ENCODE measurements at regions not wholly inside any gene's neighbourhood (a gene's known extent, or its start where the extent isn't known, plus 50 kb on each side); places are given as distances from the start of the nearest gene placed in this dataset.

DNA sequence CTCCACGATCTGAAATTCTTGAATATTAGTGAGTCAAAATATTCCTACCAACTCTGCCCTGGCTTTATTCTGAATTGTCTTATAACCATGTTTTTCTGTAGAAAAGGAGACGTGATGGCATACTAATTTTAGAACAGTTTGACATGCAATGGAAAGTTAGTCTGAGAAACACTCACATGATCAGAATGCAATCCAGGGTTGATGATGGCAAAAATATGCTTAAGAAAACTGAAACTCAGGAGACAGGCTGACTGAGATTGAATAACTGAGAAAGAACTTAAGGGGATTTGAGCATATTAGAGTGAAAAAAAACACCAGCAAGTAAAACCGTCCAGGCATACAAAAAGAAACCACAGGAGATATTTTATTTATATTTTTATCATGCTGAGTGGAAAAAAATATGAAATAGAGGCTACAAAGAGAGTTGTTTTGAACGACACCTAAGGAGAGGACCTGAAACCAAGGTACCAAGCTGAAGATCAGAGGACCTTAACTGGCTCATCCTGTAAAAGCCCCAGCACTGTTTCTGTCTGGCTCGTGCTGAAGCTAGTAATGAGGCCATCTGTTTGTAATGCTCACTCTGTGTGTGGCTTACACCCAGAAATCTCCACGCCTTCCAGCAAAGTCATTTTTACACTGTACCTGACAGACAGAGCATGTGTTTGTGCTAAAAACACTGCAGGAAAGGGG is 437.2 kb upstream of the PKDCC start:
- DNase-seq, result peak; percentile 69

DNA sequence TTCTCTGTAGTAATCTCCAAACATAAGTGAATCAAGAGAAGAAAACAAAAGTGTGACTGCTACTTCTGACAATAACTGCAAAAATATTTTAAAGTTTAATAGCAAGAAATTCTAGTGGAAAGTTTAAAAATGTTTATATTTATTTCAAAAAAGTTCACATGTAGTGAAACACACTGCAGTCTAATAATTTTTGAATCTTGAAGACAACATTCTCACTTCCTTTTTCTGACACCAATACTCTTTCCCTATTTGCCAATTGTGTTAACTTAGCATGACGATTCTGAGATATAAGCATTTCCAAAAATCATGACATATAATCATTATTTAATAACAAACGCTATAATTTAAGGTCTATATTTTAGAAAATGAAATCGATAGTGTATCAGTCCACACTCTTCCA is 429.1 kb upstream of the PKDCC start:
- DNase-seq, result no peak

DNA sequence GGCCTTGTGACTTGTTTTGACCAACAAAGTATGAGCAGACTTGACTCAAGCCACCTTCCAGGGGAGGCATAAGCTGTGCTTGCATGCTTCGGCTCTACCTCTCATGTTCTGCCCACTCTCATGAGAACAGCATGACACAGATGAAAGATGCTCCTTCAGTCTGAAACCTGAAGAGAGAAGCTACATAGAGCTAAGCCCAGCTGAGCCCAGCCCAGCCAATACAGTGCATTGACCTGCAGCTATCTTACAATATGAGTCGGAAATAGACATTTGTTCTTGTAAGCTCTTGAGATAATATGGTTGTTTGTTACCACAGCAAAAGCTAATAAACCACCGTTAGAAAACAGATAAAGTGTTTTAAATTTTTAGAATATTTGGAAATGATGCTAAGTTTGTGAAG is 426.7 kb upstream of the PKDCC start:
- DNase-seq, result no peak

DNA sequence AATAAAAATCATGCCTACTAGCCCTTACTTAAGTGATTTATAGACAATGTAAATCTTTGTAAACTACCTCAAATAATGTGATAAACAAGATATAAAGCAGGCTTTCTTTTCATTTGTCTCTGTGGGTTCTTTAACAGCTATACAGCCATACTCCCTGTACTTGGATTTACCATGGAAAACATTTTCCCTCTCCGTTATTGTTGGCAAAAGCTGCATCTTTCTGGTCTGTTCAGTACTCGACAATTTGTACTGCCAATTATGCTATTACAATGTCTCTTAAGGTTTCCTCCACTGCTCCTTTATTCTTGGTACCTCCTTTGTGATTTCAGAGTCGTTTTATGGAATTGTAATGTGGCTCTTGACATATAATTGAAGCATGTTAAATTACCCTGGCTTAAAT is 426.3 kb upstream of the PKDCC start:
- no peak for DNase-seq

DNA sequence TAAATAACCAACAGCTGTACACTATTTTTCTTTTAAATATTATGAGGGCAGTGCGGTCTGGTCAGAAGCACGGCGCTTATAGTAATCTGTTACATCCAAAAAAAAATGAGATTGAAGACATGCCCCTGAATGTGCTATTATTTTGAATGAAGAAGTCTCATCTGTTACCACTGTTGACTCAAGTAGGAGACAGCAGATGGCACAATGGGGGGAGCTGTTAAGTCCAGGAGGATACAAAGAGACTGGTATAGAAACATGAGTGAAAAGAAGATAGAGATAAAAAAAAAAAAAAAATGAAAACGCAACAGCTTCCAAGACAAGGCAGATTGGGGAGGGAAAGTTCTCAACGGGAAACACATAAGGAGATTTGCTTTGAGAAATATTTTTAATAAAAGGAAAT is 425.5 kb upstream of the PKDCC start:
- DNase-seq, result no peak

DNA sequence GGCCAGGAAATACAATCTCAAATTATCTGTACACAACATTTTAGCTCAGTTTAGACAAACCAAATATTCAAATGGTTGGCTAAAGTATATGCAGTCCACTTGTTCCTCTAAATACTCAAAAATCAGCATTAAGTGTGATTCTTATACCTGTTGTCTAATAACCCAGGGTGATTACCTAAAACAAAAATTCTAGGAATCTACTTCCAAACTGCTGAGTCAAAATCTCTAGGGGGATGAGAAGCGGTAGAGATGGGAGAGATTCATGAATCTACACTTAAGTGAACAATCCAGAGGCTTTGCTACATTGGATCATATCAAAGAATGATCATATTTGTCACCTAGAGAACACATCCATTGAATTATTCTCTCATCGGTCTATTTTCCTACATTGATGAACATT is 420.9 kb upstream of the PKDCC start:
- DNase-seq, result no peak

DNA sequence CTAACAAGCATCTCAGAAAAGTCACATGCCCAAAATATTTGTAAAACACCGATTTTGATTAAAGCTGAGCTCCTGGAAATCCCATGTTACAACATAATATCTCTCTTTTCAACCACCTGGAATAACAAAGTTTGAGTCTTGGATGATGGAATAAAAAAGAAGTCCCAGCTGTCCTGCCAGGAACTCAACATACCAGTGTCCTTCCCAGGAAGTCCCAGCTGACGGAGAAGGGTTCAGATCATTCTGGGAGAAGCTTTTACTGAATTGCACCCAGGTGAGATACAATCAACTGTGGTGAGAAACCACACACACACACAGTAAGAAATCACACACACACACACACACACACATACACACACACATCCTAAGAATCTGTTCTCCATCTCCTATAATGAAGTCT is 413.1 kb upstream of the PKDCC start:
- no peak for DNase-seq

DNA sequence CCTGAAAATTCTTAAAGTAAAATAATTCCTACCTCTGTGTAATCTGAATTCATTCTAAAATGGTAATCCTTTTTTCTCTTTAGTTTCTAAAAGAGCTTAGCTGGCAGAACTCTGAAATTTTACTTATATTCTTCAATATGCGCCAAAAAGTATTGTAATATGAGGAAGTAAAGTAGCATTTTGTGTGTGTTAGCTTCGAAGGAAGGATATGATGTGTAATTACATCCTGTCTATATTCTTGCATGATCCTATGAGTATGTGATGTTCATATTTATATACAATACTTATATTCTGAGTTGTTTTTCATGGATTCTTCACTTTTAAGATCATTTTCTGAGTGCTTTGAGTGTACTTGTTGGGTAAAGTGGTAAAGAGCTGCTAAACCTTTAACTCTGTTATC is 402.9 kb upstream of the PKDCC start:
- no peak for DNase-seq

DNA sequence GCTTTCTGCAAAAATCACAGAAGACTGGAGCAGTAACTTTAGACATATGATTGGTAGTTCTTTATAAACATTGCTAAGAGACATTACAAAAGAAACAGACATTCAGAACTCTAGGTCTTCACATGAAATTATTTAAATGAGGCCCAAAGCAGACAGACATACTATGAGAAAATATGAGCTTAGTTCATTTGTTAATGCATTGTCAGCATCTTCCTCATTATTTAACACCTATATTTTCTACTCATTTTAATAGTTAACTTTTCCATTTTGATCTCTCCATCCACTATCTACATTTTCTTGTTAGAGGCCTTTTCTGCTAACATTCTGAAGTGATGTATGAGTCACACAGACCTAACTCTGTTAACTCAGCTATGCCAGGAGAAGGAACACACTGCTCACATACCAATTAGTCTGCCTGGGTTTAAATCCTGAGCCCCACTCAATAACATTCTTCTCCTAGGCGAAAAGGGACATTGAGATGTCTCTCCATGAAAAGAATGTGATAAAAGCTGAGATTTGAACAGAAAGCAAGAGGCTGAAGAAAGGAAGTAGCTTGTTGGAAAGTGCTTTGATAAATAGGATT is 400.3 kb upstream of the PKDCC start:
- DNase-seq, result no peak

DNA sequence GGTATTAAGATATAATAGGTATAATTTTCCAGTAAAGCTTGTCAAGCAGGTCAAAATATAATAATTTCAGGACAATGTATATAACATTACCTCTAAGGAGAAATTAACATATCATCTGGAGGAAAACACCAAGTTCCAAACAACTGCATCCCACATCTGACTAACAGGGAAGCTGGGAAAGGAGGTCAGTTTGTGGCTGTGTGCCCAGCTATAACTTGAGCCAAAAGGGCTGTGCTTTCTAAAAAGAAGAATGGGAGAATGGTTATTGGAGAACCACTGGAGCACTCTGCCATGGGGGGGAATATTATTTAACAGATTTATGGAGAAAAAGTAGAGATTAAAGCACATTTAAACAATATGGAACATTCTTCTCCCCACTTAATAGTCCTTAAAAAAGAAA is 390.6 kb upstream of the PKDCC start:
- DNase-seq, result peak; percentile 62

DNA sequence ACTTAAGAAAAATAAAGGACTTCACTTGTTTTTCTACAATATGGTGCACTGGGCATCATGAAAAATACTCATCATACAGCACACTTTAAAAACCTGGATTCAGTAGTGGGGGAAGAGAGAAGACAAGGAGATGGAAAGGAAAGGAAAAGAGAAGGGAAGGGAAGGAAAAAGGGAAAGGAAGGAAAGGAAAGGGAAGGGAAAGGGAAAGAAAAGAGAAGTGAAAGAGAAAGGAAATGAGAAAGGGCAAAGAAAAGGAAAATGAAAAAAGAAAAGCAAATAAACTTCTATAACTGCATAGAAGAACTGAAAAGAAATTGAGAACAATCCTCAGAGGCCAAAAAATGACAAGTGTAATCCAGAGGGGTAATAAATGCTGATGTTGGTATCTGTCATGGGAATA is 388.1 kb upstream of the PKDCC start:
- DNase-seq, result no peak

DNA sequence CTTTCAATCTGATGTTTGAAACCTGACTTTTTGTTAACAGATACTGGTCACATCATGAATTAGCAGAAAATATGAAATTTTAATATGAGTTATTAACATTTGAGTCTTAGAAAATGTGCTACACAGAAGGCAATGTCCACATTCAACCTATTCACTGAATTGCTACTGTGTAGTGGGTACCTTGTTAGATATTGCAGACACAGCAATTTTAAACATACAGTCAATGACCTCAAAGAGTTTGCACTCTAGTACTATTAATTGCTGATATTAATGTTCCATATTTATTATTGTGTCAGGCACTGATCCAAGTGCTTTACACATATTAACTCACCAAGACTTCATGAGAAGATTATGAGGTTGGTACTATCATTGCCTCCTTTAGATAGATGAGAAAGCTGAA is 385.4 kb upstream of the PKDCC start:
- no peak for DNase-seq

DNA sequence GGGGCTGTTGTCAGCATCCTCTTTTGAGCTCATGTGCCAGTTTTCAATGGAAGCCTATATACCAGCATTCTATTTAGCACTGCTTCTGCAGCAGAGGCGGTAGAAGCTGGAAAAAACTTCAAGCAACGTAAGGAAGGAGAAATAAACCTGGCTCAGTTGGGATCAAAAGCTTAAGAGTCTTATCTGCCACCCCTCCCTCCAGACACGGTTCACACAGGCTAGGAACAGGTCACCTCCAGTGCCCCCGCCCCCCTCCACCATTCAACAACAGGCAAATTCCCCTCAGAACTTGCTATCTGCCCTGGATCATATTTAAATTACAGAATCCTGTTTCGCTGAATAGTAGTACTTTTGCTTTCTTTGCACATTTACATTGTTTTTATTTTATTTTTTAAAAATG is 384.8 kb upstream of the PKDCC start:
- DNase-seq, result no peak

DNA sequence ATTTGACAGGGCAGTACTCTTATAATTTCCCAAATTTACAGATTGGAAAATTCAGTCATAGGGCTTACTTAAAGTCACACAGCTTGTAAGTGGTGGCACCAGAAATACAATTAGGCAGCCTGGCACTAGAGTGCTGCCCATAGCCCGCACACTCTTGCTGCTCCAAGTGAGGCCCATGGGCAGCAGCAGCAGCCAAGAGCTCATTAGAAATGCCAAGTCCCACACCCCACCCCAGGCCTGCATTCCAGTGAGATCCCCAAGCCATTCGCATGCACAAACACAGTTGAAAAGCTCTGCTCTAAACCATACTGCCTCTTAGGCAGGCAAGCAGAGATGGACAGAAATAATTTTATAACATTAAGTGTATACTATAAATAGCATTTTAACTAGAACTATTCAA is 379.3 kb upstream of the PKDCC start:
- DNase-seq, result no peak

DNA sequence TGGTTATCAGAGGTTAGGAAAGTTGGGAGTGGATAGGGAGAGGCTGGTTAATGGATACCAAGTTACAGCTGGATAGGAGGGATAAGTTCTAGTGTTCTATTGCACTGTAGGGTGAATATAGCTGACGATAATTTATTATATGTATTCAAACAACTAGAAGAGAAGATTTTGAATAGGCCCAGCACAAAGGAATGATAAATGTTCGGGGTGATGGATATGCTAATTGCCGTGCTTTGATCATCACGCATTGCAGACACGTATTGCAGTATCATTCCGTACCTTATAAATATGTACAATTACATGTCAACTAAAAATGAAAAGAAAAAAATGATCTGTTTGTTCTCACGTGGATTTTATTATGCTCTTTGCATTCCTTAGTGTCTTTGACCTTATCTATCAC is 369.2 kb upstream of the PKDCC start:
- DNase-seq, result no peak

DNA sequence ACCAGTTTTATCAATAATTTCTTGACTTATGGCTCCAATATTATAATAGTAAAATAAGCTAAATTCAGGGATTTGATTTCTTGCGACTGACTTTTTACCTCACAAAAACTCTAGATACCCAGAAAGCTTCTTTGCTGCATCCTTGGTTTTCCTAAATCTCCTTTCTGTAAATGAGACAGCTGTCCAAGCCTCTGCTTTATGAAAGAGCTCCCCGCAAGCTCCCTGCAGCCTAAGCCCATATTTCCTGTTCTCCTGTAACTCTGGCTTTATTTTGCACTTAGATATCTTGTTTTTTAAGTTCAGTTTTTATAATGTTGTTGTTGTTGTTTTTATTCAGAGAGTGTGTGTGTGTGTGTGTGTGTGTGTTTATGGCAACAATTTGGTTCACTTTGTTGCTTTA is 361.7 kb upstream of the PKDCC start:
- no peak for DNase-seq

DNA sequence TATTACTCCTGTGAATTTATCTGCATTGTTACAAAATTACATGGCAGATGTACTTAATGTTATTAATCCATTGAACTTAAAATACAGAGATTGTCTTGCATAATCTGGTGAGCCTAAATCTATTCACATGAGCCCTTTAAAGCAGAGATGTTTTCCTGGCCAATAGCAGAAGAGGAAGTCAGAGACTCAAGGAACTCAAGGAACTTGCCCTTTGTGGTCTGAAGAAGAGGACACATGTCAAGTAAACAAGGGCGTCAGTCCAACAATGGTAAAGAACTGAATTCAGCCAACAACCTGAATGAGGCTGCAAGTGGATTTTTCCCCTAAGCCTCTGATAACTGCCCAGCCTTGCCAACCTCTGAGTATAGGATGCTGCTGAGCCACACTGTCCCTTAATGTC is 356.3 kb upstream of the PKDCC start:
- DNase-seq, result no peak

DNA sequence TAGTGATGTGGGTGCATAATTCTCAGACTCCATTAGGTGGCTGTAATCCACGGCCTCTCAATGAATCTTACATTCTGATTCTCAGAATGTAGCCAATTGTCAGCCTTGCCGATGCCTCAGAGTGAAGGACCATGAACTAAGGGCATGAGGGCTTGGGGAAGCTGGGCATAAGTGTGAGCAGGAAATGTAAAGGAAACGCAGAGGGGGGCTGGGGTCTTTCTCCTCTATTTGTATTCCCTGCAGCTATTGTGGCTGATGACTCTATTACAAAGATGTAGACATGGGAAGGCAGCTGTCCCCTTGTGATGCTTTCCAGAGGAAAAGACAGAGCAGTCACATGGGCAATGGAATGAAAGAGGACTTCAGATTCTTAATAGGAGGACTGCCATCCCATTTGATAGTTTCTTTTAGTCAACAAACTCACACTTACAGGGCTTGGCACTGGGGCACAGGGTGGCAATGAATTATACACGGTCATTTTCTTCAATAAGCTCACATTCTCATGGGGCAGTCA is 353.2 kb upstream of the PKDCC start:
- DNase-seq, result no peak

DNA sequence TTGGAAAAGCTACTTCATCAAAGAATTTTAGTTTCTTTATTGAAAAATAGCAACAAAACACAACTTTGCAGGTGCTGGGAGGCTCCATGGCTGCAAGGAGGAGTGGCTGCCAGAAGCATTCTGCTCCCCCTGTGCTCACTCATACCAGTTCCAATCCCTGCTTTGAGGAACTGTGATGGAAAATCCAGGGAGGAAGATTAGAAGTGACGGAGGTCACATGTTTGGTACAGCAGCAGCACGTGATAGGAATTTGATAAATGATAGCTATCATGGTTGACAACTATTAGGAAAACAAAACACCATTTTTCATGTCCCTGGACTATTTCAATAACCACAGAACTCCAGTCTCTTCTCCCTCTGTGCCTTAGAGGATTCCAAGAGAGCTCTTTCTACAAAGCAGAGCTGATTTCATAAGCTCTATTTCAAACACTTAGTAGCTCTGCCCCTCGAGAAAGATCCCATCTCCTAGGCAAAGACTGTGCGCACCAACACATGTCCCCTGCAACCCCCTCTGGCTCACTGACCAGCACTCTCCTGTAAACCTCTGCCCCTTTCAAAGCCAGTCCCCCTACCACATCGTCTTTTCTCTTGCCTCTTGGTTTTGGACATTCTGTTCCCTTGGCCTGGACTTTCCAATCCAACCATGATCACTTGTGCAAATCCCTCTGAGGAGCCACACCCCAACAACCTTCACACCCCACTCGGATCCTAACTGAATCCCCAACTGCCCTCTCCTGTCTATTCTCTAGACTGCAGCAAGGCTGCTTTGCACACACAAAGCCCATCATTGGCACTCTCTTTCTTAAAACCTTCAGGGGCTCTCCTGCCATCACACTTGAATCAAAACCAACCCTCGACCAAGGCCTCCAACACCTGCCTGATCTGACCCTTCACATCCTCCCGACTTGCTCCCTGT is 352.4 kb upstream of the PKDCC start:
- DNase-seq, result no peak

DNA sequence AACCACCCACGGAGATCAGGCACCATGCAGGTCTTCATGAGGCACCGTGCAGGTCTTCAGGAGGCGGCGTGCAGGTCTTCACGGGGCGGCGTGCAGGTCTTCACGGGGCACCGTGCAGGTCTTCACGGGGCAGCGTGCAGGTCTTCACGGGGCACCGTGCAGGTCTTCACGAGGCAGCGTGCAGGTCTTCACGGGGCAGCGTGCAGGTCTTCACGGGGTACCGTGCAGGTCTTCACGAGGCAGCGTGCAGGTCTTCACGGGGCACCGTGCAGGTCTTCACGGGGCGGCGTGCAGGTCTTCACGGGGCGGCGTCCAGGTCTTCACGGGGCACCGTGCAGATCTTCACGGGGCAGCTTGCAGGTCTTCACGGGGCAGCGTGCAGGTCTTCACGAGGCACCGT is 350.4 kb upstream of the PKDCC start:
- no peak for DNase-seq

DNA sequence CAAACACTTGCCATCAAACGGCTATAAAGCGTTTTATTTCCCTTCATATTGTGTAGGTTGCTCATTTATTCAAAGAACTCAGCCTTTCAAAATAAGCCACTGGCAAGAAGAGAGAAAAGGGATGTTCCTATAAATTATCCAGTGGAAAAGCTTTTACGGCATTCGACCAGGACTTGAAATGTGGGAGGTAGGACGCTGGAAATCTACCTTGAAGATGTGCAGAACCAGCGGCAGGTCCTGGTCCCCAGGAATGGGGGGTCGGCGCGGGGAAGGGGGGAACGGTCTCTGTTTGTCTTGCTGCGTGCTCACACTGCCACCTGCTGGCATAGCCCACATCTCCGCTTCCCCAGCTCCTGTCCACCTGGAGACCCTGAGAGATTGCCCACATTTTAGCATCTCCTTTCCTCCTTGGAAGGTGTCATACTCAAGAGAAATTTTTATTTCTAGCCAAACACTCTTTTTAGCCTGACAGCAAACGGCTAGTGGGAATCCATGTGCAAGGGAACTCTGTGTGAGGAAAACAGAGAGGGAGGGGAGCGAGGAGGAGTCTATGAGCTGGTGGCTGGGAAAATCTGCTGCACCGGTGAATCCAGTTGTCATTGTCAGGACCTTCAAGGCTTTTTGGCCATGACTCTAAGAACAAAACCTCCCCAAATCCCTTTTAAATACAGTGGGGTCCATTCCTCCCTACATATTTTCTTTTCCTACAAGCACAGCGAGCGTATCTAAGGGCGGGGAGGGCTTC is 349.0 kb upstream of the PKDCC start:
- DNase-seq, result peak; percentile 71

DNA sequence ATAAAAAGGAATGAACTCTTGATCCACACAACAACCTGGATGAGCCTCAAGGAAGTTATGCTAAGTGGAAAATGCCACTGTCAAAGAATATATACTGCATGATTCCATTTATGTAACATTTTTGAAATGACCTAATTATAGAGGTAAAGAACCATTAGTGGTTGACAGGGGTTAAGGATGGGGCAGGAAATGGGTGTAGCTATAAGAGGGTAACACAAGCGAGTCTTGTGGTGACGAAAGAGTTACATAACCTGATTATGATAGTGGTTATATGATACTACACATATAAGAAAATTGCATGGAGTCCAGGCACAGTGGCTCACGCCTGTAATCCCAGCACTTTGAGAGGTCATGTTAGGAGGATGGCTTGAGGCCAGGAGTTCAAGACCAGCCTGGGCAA is 346.6 kb upstream of the PKDCC start:
- no peak for DNase-seq

DNA sequence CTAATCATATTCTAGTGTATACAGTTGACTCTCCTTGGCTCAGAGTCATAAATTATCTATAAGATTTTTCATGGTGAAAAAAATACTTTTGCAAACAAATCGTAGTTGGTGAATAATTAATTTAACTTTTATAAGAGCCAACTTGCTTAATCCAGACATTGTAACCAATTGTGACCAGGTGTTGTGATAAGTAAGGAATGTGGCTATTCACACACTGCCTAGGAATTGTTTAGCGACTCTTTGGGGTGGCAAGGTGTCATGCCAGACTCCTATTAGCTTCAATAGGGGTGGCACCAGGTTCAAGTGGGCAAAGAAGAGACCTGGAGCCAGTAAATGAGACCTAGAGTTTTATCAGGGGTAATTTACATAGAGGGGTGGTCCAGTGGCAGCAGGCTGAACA is 344.7 kb upstream of the PKDCC start:
- no peak for DNase-seq
